HepG2 (cell line): ENCODE measurements at regions not wholly inside any gene's neighbourhood (a gene's known extent, or its start where the extent isn't known, plus 50 kb on each side); places are given as distances from the start of the nearest gene placed in this dataset.
"Not testable (repeated sequence)": the region's sequence is repeated elsewhere in the genome, so short reads cannot be mapped to it uniquely, and the experiment has no call there.

ENCODE experiments used
- ATAC-seq: fragments of 200-7000 bp; cut with Tn5 transposase; 3 replicates; pipeline ENCODE4 v1.9.1; 2020; ENCODE audit warnings: mild to moderate bottlenecking, moderate library complexity
- BruUV-seq: library from RNA; stranded (reverse); fragments of 400-500 nt; replicated peaks from 2 replicates; lab custom pipeline; 2021; lab: Mats Ljungman, UMichigan
- CTCF ChIA-PET: fragments of 300-600 bp; formaldehyde crosslinking; extraction: SDS; loops from one replicate; lab custom pipeline; 2021; ENCODE audit warnings: low total read pairs, inconsistent platforms, low intra/inter-chr PET ratio; lab: Yijun Ruan, JAX
- POLR2A ChIA-PET: fragments of 350-600 bp; sonication (Branson Sonifier 250); formaldehyde crosslinking; loops from one replicate; lab custom pipeline; 2020; ENCODE audit warnings: antibody characterized with exemption, inconsistent platforms; lab: Yijun Ruan, JAX
- DNase-seq: peaks from one replicate; pipeline ENCODE4 v3.0.0-alpha.2; 2015; ENCODE audit warnings: low spot score
- FAIRE-seq: peaks from 3 replicates; lab custom pipeline; 2011; peaks lifted over from hg19 to GRCh38; lab: Jason Lieb, UNC
- H2AFZ ChIP-seq: one replicate; pipeline ENCODE4 v1.6.1; 2011; ENCODE audit warnings: low read length, inconsistent platforms
- H3K27ac ChIP-seq: fragments of 300-600 bp; 3 replicates; pipeline ENCODE4 v1.8.0; 2011; ENCODE audit warnings: mixed run types, mild to moderate bottlenecking, mixed read lengths, low read length, inconsistent platforms; ENCODE audit not compliant: insufficient read depth; ENCODE audit errors: extremely low read length
- H3K27me3 ChIP-seq, 2 experiments: fragments of 200-600 bp in 1 of 2; 2 replicates in 1 of 2; 3 replicates in 1 of 2; pipeline versions ENCODE4 v1.6.0 to v1.8.0; 2011; ENCODE audit warnings: low read length in 2 of 2, mild to moderate bottlenecking in 2 of 2, moderate library complexity in 2 of 2, inconsistent platforms in 1 of 2; ENCODE audit not compliant: insufficient read depth in 2 of 2, control insufficient read depth in 1 of 2
- H3K36me3 ChIP-seq, 2 experiments: fragments of 200-600 bp in 1 of 2; replicated peaks in 1 of 2; 2 replicates in 1 of 2; 3 replicates in 1 of 2; pipeline versions ENCODE4 v1.5.1 to v1.8.0; 2011; ENCODE audit warnings: low read length in 2 of 2, inconsistent platforms in 1 of 2; ENCODE audit not compliant: insufficient read depth in 2 of 2, control insufficient read depth in 1 of 2
- H3K4me1 ChIP-seq: 2 replicates; pipeline ENCODE4 v1.5.1; 2012; ENCODE audit warnings: low read length, inconsistent platforms; ENCODE audit not compliant: insufficient read depth
- H3K4me2 ChIP-seq: 2 replicates; pipeline ENCODE4 v1.6.0; 2011; ENCODE audit warnings: low read depth, low read length, inconsistent platforms
- H3K4me3 ChIP-seq, 3 experiments: fragments of 200-600 bp in 1 of 3; sonication (generic), shearing (Covaris generic) in 1 of 3; replicated peaks in 1 of 3; 2 replicates each; pipeline ENCODE4 v1.5.1; 2011 to 2016; ENCODE audit warnings: low read length in 3 of 3, inconsistent platforms in 2 of 3, low read depth in 2 of 3, mild to moderate bottlenecking in 2 of 3, control low read depth in 1 of 3, mixed read lengths in 1 of 3; ENCODE audit not compliant: insufficient read depth in 1 of 3
- H3K79me2 ChIP-seq: one replicate; pipeline ENCODE4 v1.6.1; 2011; ENCODE audit warnings: low read length, inconsistent platforms; ENCODE audit not compliant: insufficient read depth
- H3K9ac ChIP-seq: 2 replicates; pipeline ENCODE4 v1.6.0; 2011; ENCODE audit warnings: mild to moderate bottlenecking, low read depth, low read length, inconsistent platforms; ENCODE audit not compliant: insufficient read depth
- H3K9me3 ChIP-seq: 2 replicates; pipeline ENCODE4 v1.5.1; 2012; ENCODE audit warnings: mild to moderate bottlenecking, low read length
- H4K20me1 ChIP-seq: 2 replicates; pipeline ENCODE4 v1.6.0; 2011; ENCODE audit warnings: inconsistent platforms, mild to moderate bottlenecking, low read length, moderate library complexity; ENCODE audit not compliant: insufficient read depth
- MAFF ChIP-seq: IDR thresholded peaks from 2 replicates; pipeline ENCODE4 v1.6.1; 2011; ENCODE audit warnings: low read depth, low read length, improper control_type of control experiment
- MAFK ChIP-seq, 2 experiments: IDR thresholded peaks in 1 of 2; conservative IDR thresholded peaks in 1 of 2; 2 replicates each; pipeline ENCODE4 v1.6.1; 2011; ENCODE audit warnings: improper control_type of control experiment in 2 of 2, low read length in 2 of 2
- TSC22D2 ChIP-seq: sonication (generic); formaldehyde crosslinking; IDR thresholded peaks from 2 replicates; pipeline ENCODE4 v1.5.1; 2020; ENCODE audit warnings: missing genetic modification reagents, mild to moderate bottlenecking, borderline replicate concordance
- ZNF75D ChIP-seq: sonication (generic); formaldehyde crosslinking; IDR thresholded peaks from 2 replicates; pipeline ENCODE4 v1.8.1; 2023; ENCODE audit warnings: missing genetic modification reagents, mild to moderate bottlenecking, borderline replicate concordance
- WGBS: methylation state at CpG from one replicate; pipeline ENCODE4 v1.1.6; 2017; ENCODE audit warnings: low lambda C conversion rate; 5-methylcytosine and 5-hydroxymethylcytosine counted together
- in situ Hi-C: cut with HindIII; loops from 2 replicates; pipeline ENCODE4 v1.10.0; 2017; ENCODE audit warnings: low pct_unique_long_range_greater_than_20kb; ENCODE audit not compliant: extremely low pct_ligation_motif_present
- intact Hi-C: fragments of 100-400 bp; cut with micrococcal nuclease; formaldehyde crosslinking; loops from one replicate; pipeline ENCODE4 v1.10.0; 2022; ENCODE audit not compliant: unreplicated experiment

GRCh38 chr3:86874790-86875189 lies 116.2 kb downstream of the VGLL3 start:
- FAIRE-seq, H3K4me1 ChIP-seq, H3K4me2 ChIP-seq, CTCF ChIA-PET, POLR2A ChIA-PET, H3K79me2 ChIP-seq, intact Hi-C loops, H2AFZ ChIP-seq, H3K27ac ChIP-seq, ATAC-seq, H3K9me3 ChIP-seq, H4K20me1 ChIP-seq, H3K27me3 ChIP-seq, DNase-seq, H3K9ac ChIP-seq, in situ Hi-C loops, H3K36me3 ChIP-seq, H3K4me3 ChIP-seq, BruUV-seq: not testable (repeated sequence)
- WGBS, result 3% methylated on average over 1 of the region's 1 CpG
- TF ChIP-seq MAFF, result peak; percentile 39
- peak; percentile 3 to 50; a peak in 1 of 4 replicates for TF ChIP-seq MAFK (conservative IDR thresholded peaks at IDR 0.05 in 1 of 2, IDR thresholded peaks at IDR 0.05 in 1 of 2; ENCODE audit: low read length in 2 of 2)

- no peaks in the 10 kb centered on the region for H3K36me3 ChIP-seq
- no TSS peak for BruUV-seq
- H3K27ac ChIP-seq, result no peak overlapping the region
- 0% methylated on average over 4 of the region's 4 CpGs for WGBS
- no peak overlapping the region for H3K4me3 ChIP-seq
- no peak overlapping the region for H3K4me2 ChIP-seq
- no peaks in the 10 kb centered on the region for H3K9me3 ChIP-seq
- no peaks in the 10 kb centered on the region for H3K4me1 ChIP-seq
- in situ Hi-C loops (no loop called here), intact Hi-C loops (no loop called here)
- ChIA-PET POLR2A (no interaction called here), CTCF (no interaction called here)
- no peak overlapping the region for H2AFZ ChIP-seq
- FAIRE-seq (no peak), DNase-seq (no peak), ATAC-seq (no peak)
- no peaks in the 10 kb centered on the region for H3K79me2 ChIP-seq
- H3K9ac ChIP-seq, result no peak overlapping the region
- H3K27me3 ChIP-seq, result no peaks in the 10 kb centered on the region
- no peaks in the 10 kb centered on the region for H4K20me1 ChIP-seq
- TF ChIP-seq ZNF75D, result no peak
- no peak for TF ChIP-seq TSC22D2
Measured at GRCh38 chr3:86869566-86869965, 121.4 kb downstream of the VGLL3 start.
